ENCODE measurements at regions not wholly inside any gene's neighbourhood (a gene's known extent, or its start where the extent isn't known, plus 50 kb on each side); places are given as distances from the start of the nearest gene placed in this dataset.

- no peak for DNase-seq (ENCODE audit: extremely low read depth, low read depth)
- no peak for TF ChIP-seq CTCF (IDR thresholded peaks at IDR 0.05; ENCODE audit: low read depth, low read length, missing control alignments)
- no peak overlapping the region for H3K4me3 ChIP-seq (replicated peaks; ENCODE audit: low read depth, low read length)
Observed at GRCh38 chr15:39130556-39131379, 450.1 kb upstream of the THBS1 start.

DNA sequence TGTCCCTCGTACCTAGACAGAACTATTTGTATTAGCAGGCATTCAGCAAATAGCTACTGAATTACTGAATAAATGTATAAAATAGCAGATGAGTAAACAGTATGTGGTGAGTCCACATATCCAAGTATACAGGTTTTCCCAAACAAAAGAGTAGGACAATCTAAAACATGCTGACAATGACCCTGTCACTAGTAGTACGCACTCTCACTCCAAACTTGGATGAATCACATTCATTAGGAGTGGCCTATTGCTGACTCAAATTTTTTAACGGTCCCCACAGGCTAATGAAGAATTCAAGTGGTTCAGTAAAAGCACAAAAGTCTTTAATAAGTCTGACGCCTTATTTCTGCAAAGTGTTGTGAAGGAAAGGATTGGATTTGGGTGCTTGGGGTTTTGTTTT, 449.3 kb upstream of the THBS1 start:
- no peak for TF ChIP-seq CTCF (IDR thresholded peaks at IDR 0.05; ENCODE audit: low read depth, low read length, missing control alignments)
- no peak for DNase-seq (ENCODE audit: extremely low read depth, low read depth)
- no peak overlapping the region for H3K4me3 ChIP-seq (replicated peaks; ENCODE audit: low read depth, low read length)

DNA sequence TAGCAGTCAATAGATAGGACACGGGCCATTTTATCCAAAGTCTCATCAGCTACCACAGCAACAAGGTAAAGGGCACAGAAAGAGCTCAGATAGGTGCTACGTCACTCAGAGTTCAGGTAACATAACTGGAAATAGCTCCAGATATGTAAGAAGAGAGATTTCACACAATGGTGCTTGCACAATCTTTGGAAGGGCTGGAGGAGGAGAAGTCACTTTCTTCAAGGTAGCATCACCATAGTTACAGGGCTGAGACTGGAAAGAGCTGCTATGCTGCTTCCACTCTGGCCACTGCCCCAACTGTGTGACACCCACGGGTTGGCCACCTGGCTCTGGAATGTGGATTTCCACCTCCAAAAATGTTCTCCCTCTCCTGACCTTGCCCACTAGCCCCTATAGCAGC, 448.8 kb upstream of the THBS1 start:
- no peak overlapping the region for H3K4me3 ChIP-seq (replicated peaks; ENCODE audit: low read depth, low read length)
- no peak for TF ChIP-seq CTCF (IDR thresholded peaks at IDR 0.05; ENCODE audit: low read depth, low read length, missing control alignments)
- DNase-seq (ENCODE audit: extremely low read depth, low read depth), result no peak

DNA sequence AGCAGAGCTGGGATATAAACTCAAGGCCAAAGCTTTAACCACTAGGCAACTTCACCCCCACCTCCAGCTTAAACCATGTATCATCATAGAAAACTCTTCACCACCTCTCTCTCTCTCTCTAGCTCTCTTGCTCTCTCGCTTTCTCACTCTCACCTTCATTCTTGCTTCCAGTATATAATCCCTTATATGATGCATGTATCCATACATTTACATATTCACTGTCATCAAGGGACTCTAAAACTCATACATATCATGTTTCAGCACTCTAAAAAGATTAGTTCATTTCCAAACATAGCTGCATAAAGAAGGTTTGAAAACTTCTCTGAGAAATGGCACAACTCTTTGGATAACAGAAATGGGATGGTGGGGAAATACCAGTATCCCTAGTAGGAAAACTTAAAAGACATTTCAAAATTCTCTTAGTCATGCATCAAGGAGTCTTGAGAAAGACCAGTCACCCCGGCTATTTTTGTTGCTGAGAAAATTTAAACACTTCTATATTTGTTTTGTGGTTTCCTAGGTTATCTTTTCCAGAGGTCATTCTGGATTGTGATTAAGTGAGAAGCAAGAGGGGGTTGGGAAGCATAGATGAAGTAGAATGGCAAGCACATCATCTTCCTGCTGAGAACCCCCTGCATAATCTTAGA, 447.8 kb upstream of the THBS1 start:
- DNase-seq (ENCODE audit: extremely low read depth, low read depth), result no peak
- no peak overlapping the region for H3K4me3 ChIP-seq (replicated peaks; ENCODE audit: low read depth, low read length)
- TF ChIP-seq CTCF (IDR thresholded peaks at IDR 0.05; ENCODE audit: low read depth, low read length, missing control alignments), result no peak

DNA sequence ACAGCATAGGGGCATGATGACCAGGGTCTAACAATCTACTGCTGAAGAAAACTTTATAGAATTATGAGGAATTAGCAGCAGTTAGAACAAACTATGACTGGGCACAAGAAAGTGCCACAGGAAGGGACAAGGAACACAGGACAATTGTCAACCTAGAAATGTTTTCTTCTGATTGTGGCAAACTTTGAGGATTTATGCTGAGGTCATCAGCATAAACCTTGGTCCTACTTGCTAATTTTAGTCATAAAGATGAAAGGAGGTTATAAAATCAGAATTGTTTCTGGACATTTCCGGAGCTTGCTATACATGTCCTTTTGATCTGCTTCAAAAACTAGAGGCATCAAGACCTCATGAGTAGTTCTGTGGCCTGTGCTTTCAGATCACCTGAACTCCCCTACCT, 446.6 kb upstream of the THBS1 start:
- DNase-seq (ENCODE audit: extremely low read depth, low read depth), result no peak
- no peak overlapping the region for H3K4me3 ChIP-seq (replicated peaks; ENCODE audit: low read depth, low read length)
- no peak for TF ChIP-seq CTCF (IDR thresholded peaks at IDR 0.05; ENCODE audit: low read depth, low read length, missing control alignments)

DNA sequence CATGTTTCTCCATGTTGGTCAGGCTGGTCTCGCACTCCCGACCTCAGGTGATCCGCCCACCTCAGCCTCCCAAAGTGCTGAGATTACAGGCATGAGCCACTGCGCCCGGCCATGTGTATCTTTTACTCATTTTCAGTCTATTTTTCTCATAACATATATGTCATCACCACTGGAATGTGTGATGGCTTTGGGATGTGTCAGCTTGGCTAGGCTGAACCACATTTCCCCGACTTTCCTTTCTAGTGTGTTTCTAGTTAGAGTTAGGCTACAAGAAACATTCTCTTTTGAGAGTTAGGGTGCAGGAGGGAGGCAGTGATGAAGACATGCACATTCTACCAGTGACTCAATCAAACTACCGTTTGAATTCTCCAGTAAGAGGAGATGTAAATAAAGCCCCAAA, 444.9 kb upstream of the THBS1 start:
- no peak overlapping the region for H3K4me3 ChIP-seq (replicated peaks; ENCODE audit: low read depth, low read length)
- DNase-seq (ENCODE audit: extremely low read depth, low read depth), result peak; percentile 32
- TF ChIP-seq CTCF (IDR thresholded peaks at IDR 0.05; ENCODE audit: low read depth, low read length, missing control alignments), result no peak

All from HFF-Myc (cell line).